CD4-positive, alpha-beta T cell (primary cell): ENCODE measurements at regions not wholly inside any gene's neighbourhood (a gene's known extent, or its start where the extent isn't known, plus 50 kb on each side); places are given as distances from the start of the nearest gene placed in this dataset.

Source experiments
- ATAC-seq: fragments of 200-7000 bp; cut with Tn5 transposase; one replicate; pipeline ENCODE4 v1.10.0; 2022; ENCODE audit warnings: mild to moderate bottlenecking; ENCODE audit not compliant: poor library complexity
- CTCF ChIA-PET: fragments of 350-600 bp; sonication (Branson Sonifier 250); formaldehyde crosslinking; loops from one replicate; lab custom pipeline; 2021; ENCODE audit warnings: antibody characterized with exemption, inconsistent platforms; lab: Charles Lee
- POLR2A ChIA-PET: fragments of 350-600 bp; sonication (Branson Sonifier 250); formaldehyde crosslinking; loops from one replicate; lab custom pipeline; 2021; ENCODE audit warnings: antibody characterized with exemption, inconsistent platforms; lab: Charles Lee
- DNase-seq, 14 experiments: peaks; one replicate each; pipeline ENCODE4 v3.0.0-alpha.2; 2013 to 2020; ENCODE audit warnings: mixed read lengths in 2 of 14
- H3K27ac ChIP-seq, 2 donors: one replicate each; pipeline versions ENCODE4 v1.5.1 to v1.7.0; 2013; ENCODE audit warnings: low read length in 2 of 2, low read depth in 1 of 2, mild to moderate bottlenecking in 1 of 2
- H3K27me3 ChIP-seq, 2 experiments: 1 replicate in 1 of 2; 2 replicates in 1 of 2; pipeline versions ENCODE4 v1.6.1 to v1.7.0; 2013; ENCODE audit warnings: low read length in 2 of 2, control low read depth in 1 of 2, mild to moderate bottlenecking in 1 of 2, moderate library complexity in 1 of 2; ENCODE audit not compliant: insufficient read depth in 2 of 2, control insufficient read depth in 1 of 2
- H3K36me3 ChIP-seq: one replicate; pipeline ENCODE4 v1.6.1; 2013; ENCODE audit warnings: low read length, control low read depth; ENCODE audit not compliant: insufficient read depth
- H3K4me1 ChIP-seq: one replicate; pipeline ENCODE4 v1.6.1; 2013; ENCODE audit warnings: low read length, control low read depth; ENCODE audit not compliant: insufficient read depth
- H3K4me3 ChIP-seq: one replicate; pipeline ENCODE4 v1.5.1; 2013; ENCODE audit warnings: mild to moderate bottlenecking, low read length, moderate library complexity
- H3K9me3 ChIP-seq, 2 experiments: 1 replicate in 1 of 2; 2 replicates in 1 of 2; pipeline versions ENCODE4 v1.6.1 to v1.7.0; 2013; ENCODE audit warnings: low read length in 2 of 2, mild to moderate bottlenecking in 2 of 2, control low read depth in 1 of 2, moderate library complexity in 1 of 2; ENCODE audit not compliant: control insufficient read depth in 1 of 2, insufficient read depth in 1 of 2
- H3K27ac Mint-ChIP-seq: one replicate; pipeline ENCODE4 v1.8.0; 2020; ENCODE audit warnings: mixed read lengths
- H3K27me3 Mint-ChIP-seq: one replicate; pipeline ENCODE4 v1.8.0; 2021; ENCODE audit warnings: mixed read lengths
- H3K36me3 Mint-ChIP-seq: one replicate; pipeline ENCODE4 v1.8.0; 2021; ENCODE audit warnings: low read depth, mixed read lengths
- H3K4me1 Mint-ChIP-seq: one replicate; pipeline ENCODE4 v1.8.0; 2021; ENCODE audit warnings: low read depth, mixed read lengths
- H3K4me3 Mint-ChIP-seq: one replicate; pipeline ENCODE4 v1.8.0; 2020; ENCODE audit warnings: mild to moderate bottlenecking, mixed read lengths
- H3K9me3 Mint-ChIP-seq: one replicate; pipeline ENCODE4 v1.8.0; 2020; ENCODE audit warnings: mixed read lengths
- intact Hi-C, 2 experiments: fragments of 100-400 bp; cut with DNase I in 1 of 2; cut with micrococcal nuclease in 1 of 2; formaldehyde crosslinking; loops; one replicate each; pipeline versions ENCODE4 v1.15.1 to v1.9.0; 2023 to 2025; cut with DNase I, micrococcal nuclease
- TF ChIP-seq, protein P1 (sequence below): fragments of 200-600 bp; IDR thresholded peaks from one replicate; pipeline ENCODE4 v1.8.0; 2022; ENCODE audit warnings: antibody characterized with exemption, mild to moderate bottlenecking

DNA sequence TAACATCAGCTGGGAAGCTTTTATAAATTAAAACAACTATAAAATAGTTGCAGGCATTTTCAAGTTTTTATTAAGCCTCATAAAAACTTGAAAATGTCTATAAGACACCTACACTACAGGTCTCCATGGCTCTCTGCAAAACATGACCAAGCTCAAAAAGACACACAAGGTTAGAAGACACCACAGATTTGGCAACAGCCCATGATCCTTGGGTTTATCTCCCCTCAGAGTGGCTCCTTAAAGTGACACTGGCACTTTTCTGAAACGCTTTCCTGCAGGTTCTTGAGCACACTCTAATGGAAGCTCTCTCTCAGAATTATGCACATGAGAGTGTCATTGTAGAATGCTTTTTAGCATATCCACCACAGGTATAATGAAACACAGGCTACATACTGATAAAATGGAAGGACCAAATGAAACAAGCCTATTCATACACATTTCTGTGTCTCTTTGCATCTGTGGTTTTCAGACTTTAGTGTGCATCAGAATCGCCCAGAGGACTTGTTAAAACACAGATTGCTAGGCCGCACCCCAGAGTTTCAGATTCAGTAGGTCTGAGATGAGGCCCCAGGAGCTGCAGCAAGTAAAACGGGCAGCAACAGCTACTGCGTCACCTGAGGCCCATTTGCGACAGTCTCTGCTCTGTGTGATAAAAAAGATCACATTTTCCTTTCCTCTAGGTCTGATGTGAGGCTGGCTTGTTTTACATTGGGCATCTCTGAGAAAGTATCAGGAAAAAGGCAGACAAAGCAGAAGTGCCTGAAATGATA lies 75.0 kb upstream of the WSB1 start:
- no peak overlapping the region for H3K27ac ChIP-seq
- H3K9me3 ChIP-seq = no peaks in the 10 kb centered on the region
- H3K36me3 Mint-ChIP-seq = no peaks in the 10 kb centered on the region
- intact Hi-C loops = no loop called here
- H3K27ac Mint-ChIP-seq = no peak overlapping the region
- peaks cover 14% of the 10 kb centered on the region for H3K4me1 ChIP-seq
- no peak overlapping the region for H3K4me3 Mint-ChIP-seq
- POLR2A ChIA-PET = no interaction called here
- DNase-seq (peak in 1 of 14 experiments; percentile 25), ATAC-seq (no peak)
- H3K27me3 Mint-ChIP-seq = peaks cover 4% of the 10 kb centered on the region
- peaks cover 2% of the 10 kb centered on the region for H3K9me3 Mint-ChIP-seq
- no peaks in the 10 kb centered on the region for H3K36me3 ChIP-seq
- TF ChIP-seq, protein P1, sequence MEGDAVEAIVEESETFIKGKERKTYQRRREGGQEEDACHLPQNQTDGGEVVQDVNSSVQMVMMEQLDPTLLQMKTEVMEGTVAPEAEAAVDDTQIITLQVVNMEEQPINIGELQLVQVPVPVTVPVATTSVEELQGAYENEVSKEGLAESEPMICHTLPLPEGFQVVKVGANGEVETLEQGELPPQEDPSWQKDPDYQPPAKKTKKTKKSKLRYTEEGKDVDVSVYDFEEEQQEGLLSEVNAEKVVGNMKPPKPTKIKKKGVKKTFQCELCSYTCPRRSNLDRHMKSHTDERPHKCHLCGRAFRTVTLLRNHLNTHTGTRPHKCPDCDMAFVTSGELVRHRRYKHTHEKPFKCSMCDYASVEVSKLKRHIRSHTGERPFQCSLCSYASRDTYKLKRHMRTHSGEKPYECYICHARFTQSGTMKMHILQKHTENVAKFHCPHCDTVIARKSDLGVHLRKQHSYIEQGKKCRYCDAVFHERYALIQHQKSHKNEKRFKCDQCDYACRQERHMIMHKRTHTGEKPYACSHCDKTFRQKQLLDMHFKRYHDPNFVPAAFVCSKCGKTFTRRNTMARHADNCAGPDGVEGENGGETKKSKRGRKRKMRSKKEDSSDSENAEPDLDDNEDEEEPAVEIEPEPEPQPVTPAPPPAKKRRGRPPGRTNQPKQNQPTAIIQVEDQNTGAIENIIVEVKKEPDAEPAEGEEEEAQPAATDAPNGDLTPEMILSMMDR = no peak
- CTCF ChIA-PET = interaction anchor here (0.9 kb wide), 1 partner anchor 13 kb away, joined by 3 read pairs; no protein-coding TSS in a partner anchor
- peaks cover 8% of the 10 kb centered on the region for H3K4me1 Mint-ChIP-seq
- H3K27me3 ChIP-seq = no peaks in the 10 kb centered on the region
- no peak overlapping the region for H3K4me3 ChIP-seq

DNA sequence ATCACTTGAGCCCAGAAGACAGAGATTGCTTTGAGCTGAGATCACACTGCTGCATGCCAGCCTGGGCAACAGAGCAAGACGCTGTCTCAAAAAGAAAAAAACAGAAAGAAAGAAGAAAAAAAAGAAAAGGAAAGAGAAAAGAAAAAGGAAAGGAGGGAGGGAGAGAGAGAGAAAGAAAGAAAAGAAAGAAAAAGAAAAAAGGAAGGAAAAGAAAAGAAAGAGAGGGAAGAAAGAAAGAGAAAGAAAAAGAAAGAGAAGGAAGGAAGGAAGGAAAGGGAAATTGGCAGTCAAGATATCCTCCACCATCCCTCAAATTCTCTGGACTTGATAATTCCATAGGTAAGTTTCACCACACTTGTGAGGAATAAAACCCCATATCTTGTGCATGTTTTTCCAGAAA lies 71.4 kb upstream of the WSB1 start:
- Histone ChIP-seq H3K4me1 (peaks cover 14% of the 10 kb centered on the region), H3K27ac (no peak overlapping the region), H3K36me3 (no peaks in the 10 kb centered on the region), H3K4me3 (no peak overlapping the region), H3K9me3 (no peaks in the 10 kb centered on the region), H3K27me3 (no peaks in the 10 kb centered on the region)
- intact Hi-C loops = no loop called here
- ATAC-seq = no peak
- Mint-ChIP-seq H3K27me3 (peaks cover 4% of the 10 kb centered on the region), H3K9me3 (no peaks in the 10 kb centered on the region), H3K27ac (no peak overlapping the region), H3K4me1 (peaks cover 8% of the 10 kb centered on the region), H3K4me3 (no peak overlapping the region), H3K36me3 (no peaks in the 10 kb centered on the region)
- POLR2A ChIA-PET = no interaction called here
- TF ChIP-seq, protein P1 = no peak
- no peak for DNase-seq
- CTCF ChIA-PET = interaction anchor here (1.4 kb wide), 1 partner anchor 14 kb away, joined by 4 read pairs; no protein-coding TSS in a partner anchor

DNA sequence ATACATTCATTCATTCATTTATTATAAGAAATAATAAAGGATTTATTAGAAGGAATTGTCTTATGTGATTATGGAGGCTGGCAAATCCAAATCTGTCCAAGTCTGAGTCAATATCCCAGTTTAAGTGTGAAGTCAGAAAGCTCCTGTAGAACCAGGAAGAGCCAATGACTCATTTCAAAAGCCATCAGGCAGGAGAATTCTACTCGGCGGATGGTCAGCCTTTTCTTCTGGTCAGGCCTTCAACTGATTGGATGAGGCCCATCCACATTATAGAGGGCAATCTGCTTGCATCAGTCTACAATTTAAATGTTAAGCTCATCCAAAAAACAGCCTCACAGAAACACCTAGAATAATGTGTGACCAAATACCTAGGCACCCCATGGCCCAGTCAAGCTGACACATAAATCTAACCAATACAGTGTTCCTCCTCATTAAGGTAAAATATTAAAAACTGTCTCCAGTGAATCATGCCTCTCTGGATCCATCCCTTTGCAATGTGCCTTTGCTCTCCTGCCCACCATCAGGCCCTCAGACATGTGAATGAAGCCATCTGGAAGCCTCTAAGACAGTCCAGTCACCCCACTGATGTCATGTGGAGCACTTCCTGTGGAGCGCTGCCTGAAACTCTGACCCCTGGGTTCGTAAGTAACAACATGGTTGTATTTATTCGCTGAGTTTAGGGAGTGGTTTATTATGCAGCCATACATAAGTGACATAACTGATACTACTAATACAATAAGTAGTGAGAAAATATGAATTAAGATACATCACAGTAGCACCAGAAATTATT lies 69.2 kb upstream of the WSB1 start:
- H3K36me3 ChIP-seq = no peaks in the 10 kb centered on the region
- ATAC-seq (no peak), DNase-seq (no peak)
- Mint-ChIP-seq H3K27me3 (peaks cover 4% of the 10 kb centered on the region), H3K4me3 (no peak overlapping the region), H3K4me1 (no peaks in the 10 kb centered on the region), H3K36me3 (no peaks in the 10 kb centered on the region), H3K27ac (no peak overlapping the region), H3K9me3 (no peaks in the 10 kb centered on the region)
- POLR2A ChIA-PET = no interaction called here
- no peak overlapping the region for H3K27ac ChIP-seq
- intact Hi-C loops = no loop called here
- CTCF ChIA-PET = interaction anchor here (1.6 kb wide), 1 partner anchor 12 kb away, joined by 3 read pairs; no protein-coding TSS in a partner anchor
- no peak overlapping the region for H3K4me3 ChIP-seq
- H3K9me3 ChIP-seq = no peaks in the 10 kb centered on the region
- no peaks in the 10 kb centered on the region for H3K27me3 ChIP-seq
- no peaks in the 10 kb centered on the region for H3K4me1 ChIP-seq
- TF ChIP-seq, protein P1 = no peak
